ENCODE measurements at regions not wholly inside any gene's neighbourhood (a gene's known extent, or its start where the extent isn't known, plus 50 kb on each side); places are given as distances from the start of the nearest gene placed in this dataset.

DNA sequence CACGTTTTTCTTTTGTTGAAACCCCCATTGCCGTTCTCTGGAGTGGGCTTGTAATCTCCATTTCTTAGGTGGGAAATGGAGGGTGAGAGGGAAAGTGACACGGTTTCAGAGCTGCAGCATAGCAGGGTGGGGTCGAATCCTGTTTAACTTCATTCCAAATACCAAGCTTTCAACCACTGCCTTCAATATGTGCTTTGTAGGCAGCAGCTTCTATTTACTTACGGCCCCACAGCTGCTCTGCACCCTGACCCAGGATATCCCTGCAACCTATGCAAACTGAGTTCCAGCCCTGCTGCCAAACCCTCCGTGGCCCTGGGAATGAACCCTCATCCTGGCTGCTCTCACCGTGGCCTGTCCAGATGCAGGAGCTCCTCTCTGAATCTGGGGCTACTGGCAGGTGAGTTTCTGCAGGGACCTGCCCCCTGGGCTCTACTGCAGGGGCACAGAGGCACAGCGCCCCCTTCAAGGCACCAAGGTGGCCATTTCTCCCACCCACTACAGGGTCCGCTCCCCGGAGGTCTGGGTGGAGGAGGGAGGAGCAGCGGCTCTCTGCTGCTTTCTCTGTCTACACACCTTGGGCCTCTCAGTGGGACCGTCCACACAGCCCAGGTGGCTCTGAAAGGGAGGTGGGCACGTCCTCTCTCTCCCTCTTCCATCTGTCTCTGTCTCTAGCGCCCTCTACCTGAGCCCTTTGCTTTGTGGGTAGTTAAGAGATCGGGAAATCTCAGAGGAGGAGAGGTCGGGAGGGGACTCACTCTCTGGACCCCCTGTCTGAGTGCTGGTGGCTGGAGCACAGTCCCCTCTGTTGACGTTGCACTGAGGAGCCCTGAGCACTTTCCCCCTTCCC, 279.1 kb downstream of the BRD1 start:
- no peaks in the 10 kb centered on the region for H3K9me2 ChIP-seq (replicated peaks; ENCODE audit: insufficient read depth, low read length)
- H3F3A ChIP-seq (ENCODE audit: insufficient read depth, low read length), result no peaks in the 10 kb centered on the region
- no peak overlapping the region for H3K4me2 ChIP-seq (ENCODE audit: low read depth, low read length)
- peaks cover 19% of the 10 kb centered on the region for H3K79me2 ChIP-seq (ENCODE audit: low read length)
- H3K4me3 ChIP-seq (ENCODE audit: low read length), result no peak overlapping the region
- H3K27me3 ChIP-seq (replicated peaks; ENCODE audit: insufficient read depth, low read length), result no peaks in the 10 kb centered on the region
- no peaks in the 10 kb centered on the region for H3K36me3 ChIP-seq (replicated peaks; ENCODE audit: insufficient read depth, low read length)
- H3K27ac ChIP-seq (ENCODE audit: low read length), result no peak overlapping the region
- H3K4me1 ChIP-seq (ENCODE audit: low read length), result no peaks in the 10 kb centered on the region
- no peak for DNase-seq
- H4K20me1 ChIP-seq (ENCODE audit: insufficient read depth, low read length), result no peaks in the 10 kb centered on the region
- H3K9me3 ChIP-seq (replicated peaks; ENCODE audit: insufficient read depth, low read length), result no peaks in the 10 kb centered on the region
- H2AFZ ChIP-seq (ENCODE audit: low read length), result no peak overlapping the region
- TF ChIP-seq, protein P1, sequence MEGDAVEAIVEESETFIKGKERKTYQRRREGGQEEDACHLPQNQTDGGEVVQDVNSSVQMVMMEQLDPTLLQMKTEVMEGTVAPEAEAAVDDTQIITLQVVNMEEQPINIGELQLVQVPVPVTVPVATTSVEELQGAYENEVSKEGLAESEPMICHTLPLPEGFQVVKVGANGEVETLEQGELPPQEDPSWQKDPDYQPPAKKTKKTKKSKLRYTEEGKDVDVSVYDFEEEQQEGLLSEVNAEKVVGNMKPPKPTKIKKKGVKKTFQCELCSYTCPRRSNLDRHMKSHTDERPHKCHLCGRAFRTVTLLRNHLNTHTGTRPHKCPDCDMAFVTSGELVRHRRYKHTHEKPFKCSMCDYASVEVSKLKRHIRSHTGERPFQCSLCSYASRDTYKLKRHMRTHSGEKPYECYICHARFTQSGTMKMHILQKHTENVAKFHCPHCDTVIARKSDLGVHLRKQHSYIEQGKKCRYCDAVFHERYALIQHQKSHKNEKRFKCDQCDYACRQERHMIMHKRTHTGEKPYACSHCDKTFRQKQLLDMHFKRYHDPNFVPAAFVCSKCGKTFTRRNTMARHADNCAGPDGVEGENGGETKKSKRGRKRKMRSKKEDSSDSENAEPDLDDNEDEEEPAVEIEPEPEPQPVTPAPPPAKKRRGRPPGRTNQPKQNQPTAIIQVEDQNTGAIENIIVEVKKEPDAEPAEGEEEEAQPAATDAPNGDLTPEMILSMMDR (IDR thresholded peaks at IDR 0.05; ENCODE audit: low read length), result no peak
- TF ChIP-seq EZH2 (optimal IDR thresholded peaks at IDR 0.05; ENCODE audit: low read depth, low read length) (no peak), EZH2phosphoT487 (IDR thresholded peaks at IDR 0.05; ENCODE audit: low read length) (no peak)
- no peak overlapping the region for H3K9ac ChIP-seq (ENCODE audit: low read length)

DNA sequence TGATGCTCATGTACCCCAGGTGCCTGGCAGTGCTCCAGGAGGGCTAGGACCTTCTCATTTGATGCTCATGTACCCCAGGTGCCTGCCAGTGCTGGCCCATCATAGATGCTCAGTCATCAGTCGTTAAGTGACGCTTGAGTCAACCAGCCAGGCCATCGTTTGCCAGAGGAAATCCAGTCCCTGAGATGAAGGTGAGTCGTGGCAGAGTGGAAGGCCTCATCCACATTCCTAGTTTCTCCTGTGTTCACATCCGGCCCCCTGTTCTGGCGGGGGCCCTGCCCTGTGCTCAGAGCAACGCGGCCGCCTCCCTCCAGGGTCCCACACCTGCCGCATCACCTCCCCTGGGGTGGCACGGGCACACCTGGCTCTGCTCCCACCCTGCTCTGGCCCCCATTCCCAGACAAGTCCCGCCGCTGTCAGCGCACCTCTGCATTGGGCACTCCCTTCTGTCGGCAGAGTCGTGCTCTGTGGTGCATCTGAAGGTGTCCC, 279.9 kb downstream of the BRD1 start:
- Histone ChIP-seq H3K4me1 (ENCODE audit: low read length) (no peaks in the 10 kb centered on the region), H3K9me3 (replicated peaks; ENCODE audit: insufficient read depth, low read length) (no peaks in the 10 kb centered on the region), H3F3A (ENCODE audit: insufficient read depth, low read length) (no peaks in the 10 kb centered on the region), H3K4me2 (ENCODE audit: low read depth, low read length) (no peak overlapping the region), H4K20me1 (ENCODE audit: insufficient read depth, low read length) (no peaks in the 10 kb centered on the region), H3K4me3 (ENCODE audit: low read length) (no peak overlapping the region), H3K79me2 (ENCODE audit: low read length) (peaks cover 17% of the 10 kb centered on the region; the same call in 1 of the 2 replicates), H3K9me2 (replicated peaks; ENCODE audit: insufficient read depth, low read length) (no peaks in the 10 kb centered on the region), H2AFZ (ENCODE audit: low read length) (no peak overlapping the region), H3K36me3 (replicated peaks; ENCODE audit: insufficient read depth, low read length) (no peaks in the 10 kb centered on the region), H3K27ac (ENCODE audit: low read length) (no peak overlapping the region), H3K9ac (ENCODE audit: low read length) (no peak overlapping the region), H3K27me3 (replicated peaks; ENCODE audit: insufficient read depth, low read length) (no peaks in the 10 kb centered on the region)
- DNase-seq, result no peak
- TF ChIP-seq EZH2 (optimal IDR thresholded peaks at IDR 0.05; ENCODE audit: low read depth, low read length) (no peak), EZH2phosphoT487 (IDR thresholded peaks at IDR 0.05; ENCODE audit: low read length) (no peak)
- TF ChIP-seq, protein P1 (IDR thresholded peaks at IDR 0.05; ENCODE audit: low read length), result no peak

DNA sequence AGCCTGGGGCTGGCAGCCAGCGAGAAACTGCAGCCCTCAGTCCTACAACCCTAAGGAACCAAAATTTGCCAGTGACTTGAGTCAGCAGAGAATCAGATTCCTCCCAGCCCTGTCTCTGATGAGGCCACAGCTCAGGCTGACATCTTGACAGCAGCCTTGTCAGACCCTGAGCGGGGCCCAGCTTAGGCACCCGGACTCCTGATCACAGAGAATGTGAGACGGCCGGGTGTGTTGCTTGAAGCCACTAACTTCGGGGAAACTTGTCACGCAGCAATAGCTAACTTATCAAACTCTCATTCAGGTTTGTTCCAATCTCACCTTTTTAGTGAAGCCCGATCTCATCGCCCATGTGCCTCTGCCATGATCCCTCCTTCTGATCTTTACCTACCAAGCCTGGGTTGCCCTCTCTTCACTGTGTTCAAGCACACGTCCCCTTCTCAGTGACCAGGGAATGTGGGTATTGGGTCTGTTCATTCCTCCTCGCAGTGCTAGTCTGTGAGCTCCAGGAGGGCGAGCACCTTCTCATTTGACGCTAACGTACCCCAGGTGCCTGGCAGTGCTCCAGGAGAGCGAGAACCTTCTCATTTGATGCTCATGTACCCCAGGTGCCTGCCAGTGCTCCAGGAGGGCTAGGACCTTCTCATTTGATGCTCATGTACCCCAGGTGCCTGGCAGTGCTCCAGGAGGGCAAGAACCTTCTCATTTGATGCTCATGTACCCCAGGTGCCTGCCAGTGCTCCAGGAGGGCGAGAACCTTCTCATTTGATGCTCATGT, 280.7 kb downstream of the BRD1 start:
- Histone ChIP-seq H3K27me3 (replicated peaks; ENCODE audit: insufficient read depth, low read length) (no peaks in the 10 kb centered on the region), H4K20me1 (ENCODE audit: insufficient read depth, low read length) (no peaks in the 10 kb centered on the region), H3F3A (ENCODE audit: insufficient read depth, low read length) (no peaks in the 10 kb centered on the region), H3K79me2 (ENCODE audit: low read length) (peaks cover 16% of the 10 kb centered on the region; the same call in 1 of the 2 replicates), H3K4me1 (ENCODE audit: low read length) (no peaks in the 10 kb centered on the region), H3K9me3 (replicated peaks; ENCODE audit: insufficient read depth, low read length) (no peaks in the 10 kb centered on the region), H3K4me2 (ENCODE audit: low read depth, low read length) (no peak overlapping the region), H2AFZ (ENCODE audit: low read length) (no peak overlapping the region), H3K4me3 (ENCODE audit: low read length) (no peak overlapping the region), H3K9me2 (replicated peaks; ENCODE audit: insufficient read depth, low read length) (no peaks in the 10 kb centered on the region), H3K9ac (ENCODE audit: low read length) (no peak overlapping the region), H3K27ac (ENCODE audit: low read length) (no peak overlapping the region), H3K36me3 (replicated peaks; ENCODE audit: insufficient read depth, low read length) (no peaks in the 10 kb centered on the region)
- DNase-seq, result no peak
- TF ChIP-seq EZH2phosphoT487 (IDR thresholded peaks at IDR 0.05; ENCODE audit: low read length) (no peak), EZH2 (optimal IDR thresholded peaks at IDR 0.05; ENCODE audit: low read depth, low read length) (no peak)
- TF ChIP-seq, protein P1 (IDR thresholded peaks at IDR 0.05; ENCODE audit: low read length), result no peak

All from MM.1S (cell line).